ENCODE measurements at regions not wholly inside any gene's neighbourhood (a gene's known extent, or its start where the extent isn't known, plus 50 kb on each side); places are given as distances from the start of the nearest gene placed in this dataset.

GRCh38 chr10:128316925-128317324, 190.7 kb upstream of the MKI67 start:
- DNase-seq (ENCODE audit: low spot score) = no peak

DNA sequence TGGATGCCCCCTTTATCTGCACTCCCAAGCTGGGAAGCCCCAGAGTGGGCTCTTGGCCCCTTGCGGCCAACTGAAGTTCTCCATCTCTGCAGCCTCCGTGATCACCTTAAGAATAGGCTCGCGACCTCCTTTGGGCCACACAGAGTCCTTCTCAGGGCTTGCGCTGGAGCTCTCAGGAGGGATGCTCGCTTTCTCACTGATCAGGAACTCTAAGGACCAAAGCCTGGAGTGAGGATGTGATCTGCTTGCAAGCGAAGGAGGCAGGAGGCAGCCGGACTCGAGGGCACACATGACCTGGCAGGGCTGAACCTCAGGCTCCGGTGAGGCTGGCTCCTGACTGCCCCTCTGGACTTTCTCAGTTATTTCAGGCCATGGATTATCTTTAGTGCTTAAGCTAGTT, 192.1 kb upstream of the MKI67 start:
- DNase-seq (ENCODE audit: low spot score) = no peak

GRCh38 chr10:128318913-128319312, 192.7 kb upstream of the MKI67 start:
- no peak for DNase-seq (ENCODE audit: low spot score)

DNA sequence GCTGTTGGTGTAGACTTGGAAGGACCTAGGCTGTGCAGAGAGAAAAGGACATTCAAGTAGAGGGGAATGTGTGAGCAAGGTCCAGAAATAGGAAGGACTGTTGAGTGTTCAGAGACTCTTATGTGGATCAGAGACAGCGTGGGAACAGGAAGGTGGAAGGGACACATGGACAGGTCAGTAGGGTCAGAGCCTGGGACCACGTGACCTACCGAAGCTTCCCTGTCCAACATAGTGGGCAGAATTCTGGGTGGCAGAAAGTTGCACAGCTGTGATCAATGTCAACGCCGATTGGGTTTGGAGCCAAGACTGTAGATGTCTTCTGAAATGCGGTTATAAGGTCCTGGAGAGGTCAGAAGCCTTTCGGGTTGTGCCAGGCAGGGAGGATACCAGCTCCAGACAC, 195.9 kb upstream of the MKI67 start:
- no peak for DNase-seq (ENCODE audit: low spot score)

DNA sequence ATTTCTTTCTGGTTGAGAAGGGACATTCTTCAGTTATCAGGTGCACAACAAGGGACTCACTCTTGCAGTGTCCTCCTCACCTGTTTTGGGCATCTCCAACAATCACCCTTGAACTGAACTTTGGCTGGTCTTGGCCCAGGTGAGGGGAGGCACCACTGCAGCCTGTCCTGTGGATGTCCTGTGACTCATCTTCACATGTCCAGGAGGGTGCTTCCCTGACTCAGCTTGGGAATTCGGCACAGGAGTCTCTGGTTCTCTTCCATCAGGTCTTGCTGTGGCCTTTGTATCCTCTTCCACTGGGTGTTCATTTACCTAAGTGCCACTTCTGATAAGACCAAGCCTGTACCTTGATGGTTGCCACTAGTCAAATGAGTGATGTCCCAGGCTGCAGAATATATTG, 196.7 kb upstream of the MKI67 start:
- no peak for DNase-seq (ENCODE audit: low spot score)

GRCh38 chr10:128324058-128324827, 198.0 kb upstream of the MKI67 start:
- DNase-seq (ENCODE audit: low spot score) = no peak

DNA sequence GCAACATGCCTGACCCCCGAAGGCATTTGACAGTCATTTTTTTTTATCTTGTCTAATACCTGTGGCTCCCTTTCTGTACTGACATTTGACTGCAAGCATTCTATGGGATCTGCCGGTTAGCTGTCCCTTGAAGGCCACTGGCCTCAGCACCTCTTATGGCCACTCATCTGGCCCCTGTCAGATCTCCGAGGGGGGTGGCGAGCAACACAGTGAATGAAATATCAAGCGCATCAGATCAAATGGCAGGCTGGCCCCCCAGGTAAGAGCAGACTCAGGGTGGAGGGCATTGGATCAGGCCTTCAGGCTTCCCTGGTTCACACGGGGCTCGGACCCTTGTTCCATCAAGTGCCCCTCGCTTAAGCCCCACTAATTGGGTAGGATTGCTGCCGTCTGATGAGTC, 199.6 kb upstream of the MKI67 start:
- no peak for DNase-seq (ENCODE audit: low spot score)

- no peak for DNase-seq (ENCODE audit: low spot score)
Observed at GRCh38 chr10:128326251-128326650, 200.0 kb upstream of the MKI67 start.

DNA sequence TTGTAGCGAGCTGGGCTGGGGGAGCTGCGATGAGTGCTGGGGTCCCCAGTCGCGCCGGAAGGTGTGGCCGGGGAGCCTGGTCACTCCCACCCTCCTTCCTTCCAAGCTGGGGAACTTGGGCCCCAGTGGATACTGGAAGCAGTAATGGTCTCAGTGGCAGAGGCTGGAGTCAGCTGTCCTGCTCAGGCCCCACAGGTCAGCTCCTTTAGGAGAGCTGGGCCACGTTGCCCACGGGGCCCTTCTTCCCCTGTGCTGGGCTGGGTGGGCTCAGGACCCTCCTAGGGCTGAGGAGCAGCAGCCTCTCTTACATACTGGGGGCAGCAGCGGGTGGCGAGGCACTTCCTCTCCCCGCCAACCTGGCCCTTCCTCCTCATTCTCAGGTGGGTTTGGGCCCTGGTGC, 200.6 kb upstream of the MKI67 start:
- DNase-seq (ENCODE audit: low spot score) = no peak

- DNase-seq (ENCODE audit: low spot score) = no peak
Observed at GRCh38 chr10:128336401-128336800, 210.2 kb upstream of the MKI67 start.

DNA sequence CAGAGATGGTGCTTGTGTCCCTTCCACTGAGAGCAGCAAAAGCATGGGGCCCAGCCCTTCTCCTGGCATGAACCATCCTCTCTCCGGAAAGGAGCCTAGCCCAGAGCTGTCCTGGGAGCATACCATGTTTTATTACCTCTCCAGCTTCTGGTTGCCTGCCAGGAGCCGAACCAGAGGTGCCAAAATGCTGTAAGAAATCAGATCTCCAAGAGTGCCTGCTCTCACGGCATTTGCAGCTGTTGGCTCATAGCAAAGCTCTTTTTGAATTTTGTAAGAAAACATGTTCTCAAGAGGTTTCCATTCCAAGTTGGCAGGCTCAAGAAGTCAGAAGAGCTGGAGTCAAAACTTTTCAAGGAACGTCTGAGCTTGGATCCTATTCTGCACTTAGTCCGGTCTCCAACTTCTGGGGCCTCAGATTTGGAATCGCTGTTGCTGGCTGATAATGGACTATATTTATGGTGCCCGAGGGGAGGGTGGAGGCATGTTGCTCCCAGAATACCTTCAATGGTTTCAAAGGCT, 211.7 kb upstream of the MKI67 start:
- no peak for DNase-seq (ENCODE audit: low spot score)

- DNase-seq (ENCODE audit: low spot score) = no peak
Observed at GRCh38 chr10:128338951-128339350, 212.7 kb upstream of the MKI67 start.

GRCh38 chr10:128339753-128340152, 213.5 kb upstream of the MKI67 start:
- DNase-seq (ENCODE audit: low spot score) = no peak

GRCh38 chr10:128345353-128345752, 219.1 kb upstream of the MKI67 start:
- DNase-seq (ENCODE audit: low spot score) = no peak

DNA sequence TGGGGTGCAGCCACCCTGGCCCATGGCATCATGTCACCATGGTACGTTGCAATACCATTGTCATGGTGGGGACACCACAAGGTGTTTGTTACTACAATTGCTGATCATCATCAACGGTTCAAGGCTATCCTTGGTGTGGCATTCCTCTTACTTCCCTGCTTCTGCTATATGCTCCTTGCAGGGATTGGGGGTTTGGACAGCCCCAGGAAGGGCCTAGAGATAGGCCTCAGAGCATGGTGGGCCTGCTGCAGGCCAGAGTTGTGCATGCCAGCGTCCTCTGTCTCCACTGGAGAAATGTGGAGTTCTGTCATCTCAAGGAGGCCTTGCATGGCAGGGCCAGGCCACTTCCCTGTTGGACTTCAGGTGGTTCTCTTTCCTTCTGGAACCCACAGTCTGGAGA, 234.6 kb upstream of the MKI67 start:
- no peak for DNase-seq (ENCODE audit: low spot score)

GRCh38 chr10:128361487-128361886, 235.3 kb upstream of the MKI67 start:
- DNase-seq (ENCODE audit: low spot score) = no peak

DNA sequence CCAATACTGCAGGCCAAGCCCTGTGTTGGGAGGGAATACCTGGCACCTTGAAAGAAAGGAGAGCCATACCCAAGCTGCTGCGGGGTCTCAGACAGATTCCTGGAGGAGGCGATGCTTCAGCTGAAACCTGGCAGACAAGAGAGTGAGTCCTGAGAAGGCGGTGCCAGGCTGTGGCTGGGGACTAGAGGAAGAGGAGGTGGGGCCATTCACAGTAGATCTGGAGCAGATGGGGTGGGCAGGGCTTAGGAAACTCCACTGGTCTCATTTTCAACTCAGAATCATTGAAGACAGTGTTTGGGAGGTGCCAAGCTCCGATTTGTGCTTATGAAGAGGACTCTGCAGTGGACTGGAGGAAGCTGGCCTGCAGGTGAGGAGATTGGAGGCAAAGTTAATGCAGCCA, 236.3 kb upstream of the MKI67 start:
- DNase-seq (ENCODE audit: low spot score) = no peak

GRCh38 chr10:128364631-128365030, 238.4 kb upstream of the MKI67 start:
- DNase-seq (ENCODE audit: low spot score) = no peak

DNA sequence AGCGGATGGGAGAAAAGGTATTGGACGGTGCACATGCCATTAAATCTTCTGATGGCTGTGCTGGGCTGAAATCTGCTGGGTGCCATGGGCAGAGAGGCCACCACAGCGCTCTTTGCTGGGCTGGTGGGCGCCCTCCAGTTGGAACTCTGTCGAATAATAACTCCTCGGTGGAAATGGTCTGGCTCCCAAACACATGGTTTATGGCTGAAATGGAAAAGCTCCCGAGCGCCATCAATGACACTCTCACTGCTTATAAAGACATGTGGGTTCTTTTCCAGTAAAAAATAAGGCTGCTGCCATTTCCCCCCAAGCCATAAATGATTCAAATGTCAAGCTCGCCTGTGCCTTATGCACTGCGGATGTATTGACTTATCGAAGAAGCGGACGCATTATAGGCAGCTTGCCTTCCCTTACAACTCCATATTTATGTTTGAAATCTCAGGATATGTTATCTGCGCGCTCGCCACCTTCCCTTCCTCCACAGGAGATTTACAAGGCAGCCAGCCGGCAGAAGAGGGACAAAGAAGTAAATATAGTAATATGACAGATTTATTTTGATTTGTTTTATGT, 239.0 kb upstream of the MKI67 start:
- no peak for DNase-seq (ENCODE audit: low spot score)

DNA sequence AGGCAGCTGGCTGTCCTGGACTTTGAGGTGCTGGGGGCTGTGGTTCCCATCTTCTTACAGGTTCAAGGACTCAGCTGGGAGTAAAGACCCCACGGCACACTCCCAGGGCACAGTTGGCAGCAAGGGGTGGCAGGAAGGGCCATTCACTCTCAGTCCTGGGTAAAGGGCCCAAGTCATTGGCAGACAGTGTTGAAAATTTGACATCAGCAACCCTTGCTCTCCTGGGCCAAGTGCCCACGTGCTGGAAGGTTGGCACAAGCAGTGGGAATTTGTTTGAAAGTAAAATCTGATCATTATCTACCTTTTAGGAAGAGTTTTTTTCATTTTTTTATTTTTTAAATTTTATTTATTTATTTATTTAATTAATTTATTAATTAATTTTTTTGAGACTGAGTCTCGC, 241.6 kb upstream of the MKI67 start:
- DNase-seq (ENCODE audit: low spot score) = no peak

DNA sequence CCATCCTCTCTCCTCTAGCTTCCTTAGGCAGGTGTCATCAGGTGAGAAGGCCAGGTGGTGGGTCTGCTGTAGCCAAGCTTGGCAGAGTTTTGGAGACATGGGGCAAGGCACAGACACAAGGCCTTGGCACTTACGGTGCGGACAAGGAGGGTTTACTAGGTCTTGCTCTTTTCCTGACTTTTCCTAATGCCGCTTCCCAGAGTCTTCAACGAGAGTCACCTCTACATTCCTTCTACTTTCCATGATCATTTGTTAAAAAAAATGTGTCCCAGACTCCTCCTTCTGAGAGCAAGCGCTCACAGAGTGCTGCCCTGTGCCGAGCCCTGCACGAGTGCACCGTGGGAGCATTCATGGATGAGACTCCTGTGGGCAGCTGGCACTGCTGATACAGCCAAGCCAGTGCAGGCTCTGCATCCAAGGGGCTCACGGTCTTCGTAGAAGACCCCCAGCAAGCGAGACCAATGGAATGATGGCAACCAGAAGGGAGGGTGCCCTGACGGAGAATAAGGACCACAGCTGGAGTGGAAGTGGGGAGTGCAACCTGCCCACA, 243.0 kb upstream of the MKI67 start:
- DNase-seq (ENCODE audit: low spot score) = no peak

- no peak for DNase-seq (ENCODE audit: low spot score)
Observed at GRCh38 chr10:128373071-128373749, 247.0 kb upstream of the MKI67 start.

DNA sequence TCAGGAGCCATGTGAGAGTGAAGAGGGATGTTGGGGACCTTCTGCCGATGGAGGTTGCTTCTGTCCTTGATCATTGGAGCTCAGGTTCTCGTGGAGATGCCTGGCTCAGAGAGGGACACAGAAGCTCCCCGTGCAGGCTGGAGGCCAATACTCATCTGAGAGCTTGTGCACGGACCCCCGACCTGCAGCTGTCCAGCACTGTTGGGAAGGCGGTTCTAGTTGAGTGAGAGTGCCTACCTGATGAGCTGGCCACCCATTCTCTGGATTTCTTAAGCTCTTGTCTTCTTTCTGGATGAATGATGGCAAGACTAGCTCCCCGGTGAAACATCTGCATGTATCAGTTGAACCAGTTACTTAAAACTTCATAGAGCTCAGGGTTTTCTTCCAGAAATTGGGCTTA, 247.6 kb upstream of the MKI67 start:
- no peak for DNase-seq (ENCODE audit: low spot score)
